Tibial nerve (tissue), 4 donors: ENCODE measurements at regions not wholly inside any gene's neighbourhood (a gene's known extent, or its start where the extent isn't known, plus 50 kb on each side); places are given as distances from the start of the nearest gene placed in this dataset.

Experiments
- CTCF ChIP-seq, 5 experiments: fragments of 200-600 bp in 3 of 5; fragments of 450-650 bp in 2 of 5; sonication (generic) in 3 of 5; IDR thresholded peaks; one replicate each; pipeline ENCODE4 v1.5.1; 2016 to 2019; ENCODE audit warnings: antibody characterized with exemption in 5 of 5, mild to moderate bottlenecking in 3 of 5, moderate library complexity in 2 of 5
- EP300 ChIP-seq, 2 donors: sonication (generic); formaldehyde crosslinking; IDR thresholded peaks; one replicate each; pipeline ENCODE4 v1.6.1; 2017; ENCODE audit warnings: antibody characterized with exemption in 2 of 2, mild to moderate bottlenecking in 1 of 2
- POLR2A ChIP-seq, 2 donors: fragments of 450-650 bp; IDR thresholded peaks; one replicate each; pipeline ENCODE4 v1.6.1; 2017; ENCODE audit warnings: antibody characterized with exemption in 2 of 2, mild to moderate bottlenecking in 2 of 2, moderate library complexity in 2 of 2

- TF ChIP-seq POLR2A (IDR thresholded peaks at IDR 0.05) = no peak
- no peak for TF ChIP-seq CTCF (IDR thresholded peaks at IDR 0.05)
- TF ChIP-seq EP300 (IDR thresholded peaks at IDR 0.05) = no peak
Observed at GRCh38 chr5:148012801-148013200, 51.0 kb upstream of the SPINK5 start.
